WTC11 (cell line): ENCODE measurements at regions not wholly inside any gene's neighbourhood (a gene's known extent, or its start where the extent isn't known, plus 50 kb on each side); places are given as distances from the start of the nearest gene placed in this dataset.

Source experiments
- ATAC-seq: fragments of 200-7000 bp; cut with Tn5 transposase; 2 replicates; pipeline ENCODE4 v1.10.0; 2021; ENCODE audit warnings: mild to moderate bottlenecking, moderate library complexity
- CTCF ChIA-PET: fragments of 300-600 bp; sonication (Branson Sonifier 250); formaldehyde crosslinking; loops from one replicate; lab custom pipeline; 2021; ENCODE audit warnings: antibody characterized with exemption; lab: Charles Lee
- POLR2A ChIA-PET: fragments of 350-600 bp; sonication (Branson Sonifier 250); formaldehyde crosslinking; loops from one replicate; lab custom pipeline; 2021; ENCODE audit warnings: antibody characterized with exemption; lab: Charles Lee
- DNase-seq: peaks from one replicate; pipeline ENCODE4 v3.0.0; 2021; ENCODE audit warnings: low spot score
- H3K27ac Mint-ChIP-seq: 2 replicates; pipeline ENCODE4 v1.8.0; 2021; ENCODE audit warnings: mixed read lengths
- H3K27me3 Mint-ChIP-seq: 2 replicates; pipeline ENCODE4 v1.8.0; 2021; ENCODE audit warnings: low read depth, mild to moderate bottlenecking, moderate library complexity, mixed read lengths
- H3K36me3 Mint-ChIP-seq: 2 replicates; pipeline ENCODE4 v1.8.0; 2021; ENCODE audit warnings: mixed read lengths
- H3K4me1 Mint-ChIP-seq: 2 replicates; pipeline ENCODE4 v1.8.0; 2022; ENCODE audit warnings: mixed read lengths
- H3K4me3 Mint-ChIP-seq: 2 replicates; pipeline ENCODE4 v1.8.0; 2021; ENCODE audit warnings: mild to moderate bottlenecking, moderate library complexity, mixed read lengths
- H3K9me3 Mint-ChIP-seq: 2 replicates; pipeline ENCODE4 v1.8.0; 2021; ENCODE audit warnings: mixed read lengths
- ATF1 ChIP-seq: sonication (generic); formaldehyde crosslinking; IDR thresholded peaks from 2 replicates; pipeline ENCODE4 v1.8.1; 2023; ENCODE audit warnings: mild to moderate bottlenecking, moderate library complexity, missing genetic modification reagents
- CDX4 ChIP-seq: fragments of 250-450 bp; sonication (Bioruptor Pico); IDR thresholded peaks from 2 replicates; pipeline ENCODE4 v1.9.0; 2021; ENCODE audit warnings: moderate library complexity, mild to moderate bottlenecking, inconsistent platforms, borderline replicate concordance
- CTCF ChIP-seq: fragments of 200-600 bp; IDR thresholded peaks from 2 replicates; pipeline ENCODE4 v1.8.0; 2022; ENCODE audit warnings: antibody characterized with exemption
- ETV6 ChIP-seq: sonication (generic); formaldehyde crosslinking; IDR thresholded peaks from 2 replicates; pipeline ENCODE4 v1.8.1; 2022; ENCODE audit warnings: mild to moderate bottlenecking, missing genetic modification reagents
- FOXJ3 ChIP-seq: sonication (generic); formaldehyde crosslinking; IDR thresholded peaks from 2 replicates; pipeline ENCODE4 v1.9.0; 2021; ENCODE audit warnings: missing genetic modification reagents, mild to moderate bottlenecking, borderline replicate concordance
- FOXP1 ChIP-seq: sonication (generic); formaldehyde crosslinking; IDR thresholded peaks from 2 replicates; pipeline ENCODE4 v1.8.0; 2022; ENCODE audit warnings: missing genetic modification reagents, mild to moderate bottlenecking, moderate library complexity, borderline replicate concordance
- GABPB1 ChIP-seq: sonication (generic); formaldehyde crosslinking; IDR thresholded peaks from 2 replicates; pipeline ENCODE4 v1.8.1; 2023; ENCODE audit warnings: mild to moderate bottlenecking, missing genetic modification reagents
- GRHL2 ChIP-seq: fragments of 250-450 bp; sonication (Bioruptor Pico); IDR thresholded peaks from 2 replicates; pipeline ENCODE4 v1.8.0; 2022; ENCODE audit warnings: mild to moderate bottlenecking, moderate library complexity; ENCODE audit not compliant: insufficient replicate concordance, severe bottlenecking
- GTF2I ChIP-seq: fragments of 250-450 bp; sonication (Bioruptor Pico); conservative IDR thresholded peaks from 2 replicates; pipeline ENCODE4 v1.4.0; 2021; ENCODE audit warnings: mild to moderate bottlenecking
- HMGA2 ChIP-seq: fragments of 250-450 bp; sonication (Bioruptor Pico); IDR thresholded peaks from 2 replicates; pipeline ENCODE4 v1.4.0; 2021; ENCODE audit warnings: mild to moderate bottlenecking, moderate library complexity
- IRF1 ChIP-seq: sonication (generic); formaldehyde crosslinking; IDR thresholded peaks from 2 replicates; pipeline ENCODE4 v1.8.0; 2023; ENCODE audit warnings: missing genetic modification reagents
- JAZF1 ChIP-seq: fragments of 250-450 bp; sonication (Bioruptor Pico); IDR thresholded peaks from 2 replicates; pipeline ENCODE4 v1.9.0; 2021; ENCODE audit warnings: moderate library complexity, mild to moderate bottlenecking, inconsistent platforms
- JUN ChIP-seq: sonication (generic); formaldehyde crosslinking; IDR thresholded peaks from 2 replicates; pipeline ENCODE4 v1.8.0; 2023; ENCODE audit warnings: mild to moderate bottlenecking, missing genetic modification reagents
- MXD4 ChIP-seq: fragments of 250-450 bp; sonication (Bioruptor Pico); IDR thresholded peaks from 2 replicates; pipeline ENCODE4 v1.8.0; 2021; ENCODE audit warnings: mild to moderate bottlenecking, moderate library complexity, borderline replicate concordance
- NR3C1 ChIP-seq: sonication (generic); formaldehyde crosslinking; conservative IDR thresholded peaks from 2 replicates; pipeline ENCODE4 v1.8.1; 2023; ENCODE audit warnings: low read depth, mild to moderate bottlenecking, missing genetic modification reagents
- RELA ChIP-seq: sonication (generic); formaldehyde crosslinking; IDR thresholded peaks from 2 replicates; pipeline ENCODE4 v1.8.1; 2022; ENCODE audit warnings: missing genetic modification reagents, mild to moderate bottlenecking, borderline replicate concordance
- SOX15 ChIP-seq: fragments of 250-450 bp; sonication (Bioruptor Pico); IDR thresholded peaks from 2 replicates; pipeline ENCODE4 v1.9.0; 2021; ENCODE audit warnings: mild to moderate bottlenecking
- STAT6 ChIP-seq: sonication (generic); formaldehyde crosslinking; conservative IDR thresholded peaks from 2 replicates; pipeline ENCODE4 v1.8.1; 2023; ENCODE audit warnings: mild to moderate bottlenecking, low read depth, missing genetic modification reagents, moderate library complexity
- TEAD4 ChIP-seq: sonication (generic); formaldehyde crosslinking; IDR thresholded peaks from 2 replicates; pipeline ENCODE4 v1.8.0; 2022; ENCODE audit warnings: mild to moderate bottlenecking, missing genetic modification reagents
- ZBTB21 ChIP-seq: sonication (generic); formaldehyde crosslinking; IDR thresholded peaks from 2 replicates; pipeline ENCODE4 v1.8.1; 2023; ENCODE audit warnings: mild to moderate bottlenecking, missing genetic modification reagents, borderline replicate concordance
- ZNF138 ChIP-seq: sonication (generic); formaldehyde crosslinking; conservative IDR thresholded peaks from 2 replicates; pipeline ENCODE4 v1.8.1; 2022; ENCODE audit warnings: mild to moderate bottlenecking, moderate library complexity, missing genetic modification reagents
- ZNF219 ChIP-seq: sonication (generic); formaldehyde crosslinking; IDR thresholded peaks from 2 replicates; pipeline ENCODE4 v1.8.0; 2023; ENCODE audit warnings: missing genetic modification reagents, mild to moderate bottlenecking, borderline replicate concordance
- ZNF232 ChIP-seq: sonication (generic); formaldehyde crosslinking; IDR thresholded peaks from 2 replicates; pipeline ENCODE4 v1.8.0; 2022; ENCODE audit warnings: mild to moderate bottlenecking, missing genetic modification reagents
- ZNF317 ChIP-seq: sonication (generic); formaldehyde crosslinking; IDR thresholded peaks from 2 replicates; pipeline ENCODE4 v1.8.1; 2023; ENCODE audit warnings: low read depth, mild to moderate bottlenecking, moderate library complexity, missing genetic modification reagents, borderline replicate concordance
- ZNF425 ChIP-seq: fragments of 250-450 bp; sonication (Bioruptor Pico); conservative IDR thresholded peaks from 2 replicates; pipeline ENCODE4 v1.9.0; 2021; ENCODE audit warnings: mild to moderate bottlenecking
- ZSCAN18 ChIP-seq: fragments of 250-450 bp; sonication (Bioruptor Pico); IDR thresholded peaks from 2 replicates; pipeline ENCODE4 v2.1.2; 2022; ENCODE audit warnings: mild to moderate bottlenecking, moderate library complexity

- no peak for TF ChIP-seq CTCF
- no peak for TF ChIP-seq ZSCAN18
- no peak for TF ChIP-seq MXD4 (CRISPR knock-in tag)
- no peak for TF ChIP-seq ZNF317 (CRISPR knock-in tag)
- TF ChIP-seq GABPB1 (CRISPR knock-in tag) = no peak
These were observed 657.1 kb upstream of the BOD1L1 start (continued) for GRCh38 chr4:14284578-14284977.

GRCh38 chr4:14289708-14290107, 662.2 kb upstream of the BOD1L1 start:
- Mint-ChIP-seq H3K36me3 (peaks cover 15% of the 10 kb centered on the region), H3K27me3 (no peaks in the 10 kb centered on the region; the same call in 1 of the 2 replicates), H3K4me3 (no peak overlapping the region), H3K9me3 (peaks cover 25% of the 10 kb centered on the region), H3K4me1 (peaks cover 12% of the 10 kb centered on the region), H3K27ac (no peak overlapping the region)
- CTCF ChIA-PET = no interaction called here
- POLR2A ChIA-PET = no interaction called here
- no peak for DNase-seq
- TF ChIP-seq ZNF232 = no peak
- TF ChIP-seq TEAD4 = no peak
- TF ChIP-seq ATF1 (CRISPR knock-in tag) = no peak
- TF ChIP-seq ZNF219 (CRISPR knock-in tag) = no peak
- no peak for TF ChIP-seq RELA (CRISPR knock-in tag)
- no peak for TF ChIP-seq ZNF138
- TF ChIP-seq HMGA2 (CRISPR knock-in tag) = no peak
- no peak for TF ChIP-seq JUN (CRISPR knock-in tag)
- no peak for TF ChIP-seq GABPB1 (CRISPR knock-in tag)
- TF ChIP-seq SOX15 (CRISPR knock-in tag) = no peak
- TF ChIP-seq IRF1 (CRISPR knock-in tag) = no peak
- ATAC-seq = no peak

GRCh38 chr4:14293582-14293981, 666.1 kb upstream of the BOD1L1 start:
- peaks cover 1% of the 10 kb centered on the region for H3K36me3 Mint-ChIP-seq
- H3K4me3 Mint-ChIP-seq = no peak overlapping the region
- peaks cover 6% of the 10 kb centered on the region for H3K9me3 Mint-ChIP-seq
- ATAC-seq (no peak), DNase-seq (no peak)
- H3K27me3 Mint-ChIP-seq = no peaks in the 10 kb centered on the region
- peaks cover 12% of the 10 kb centered on the region for H3K4me1 Mint-ChIP-seq
- H3K27ac Mint-ChIP-seq = no peak overlapping the region
- POLR2A ChIA-PET = no interaction called here
- CTCF ChIA-PET = no interaction called here
- no peak for TF ChIP-seq ETV6 (CRISPR knock-in tag)
- TF ChIP-seq ZBTB21 (CRISPR knock-in tag) = no peak
- TF ChIP-seq GRHL2 (CRISPR knock-in tag) = no peak
- no peak for TF ChIP-seq NR3C1 (CRISPR knock-in tag)
- TF ChIP-seq FOXP1 (CRISPR knock-in tag) = no peak
- no peak for TF ChIP-seq ZNF425
- TF ChIP-seq JAZF1 (CRISPR knock-in tag) = no peak
- TF ChIP-seq ZNF232 = no peak
- no peak for TF ChIP-seq CDX4 (CRISPR knock-in tag)
- no peak for TF ChIP-seq HMGA2 (CRISPR knock-in tag)
- TF ChIP-seq GTF2I (CRISPR knock-in tag) = no peak
- TF ChIP-seq FOXJ3 (CRISPR knock-in tag) = no peak
- TF ChIP-seq STAT6 (CRISPR knock-in tag) = no peak
- TF ChIP-seq ZNF317 (CRISPR knock-in tag) = no peak
